K562 (cell line): ENCODE measurements at regions not wholly inside any gene's neighbourhood (a gene's known extent, or its start where the extent isn't known, plus 50 kb on each side); places are given as distances from the start of the nearest gene placed in this dataset.

ENCODE experiments used
- BACH1 ChIP-seq: fragments of 200-800 bp; sonication (Bioruptor generic); IDR thresholded peaks from 2 replicates; pipeline ENCODE4 v1.6.1; 2016; ENCODE audit warnings: missing genetic modification characterization, missing compliant biosample characterization
- BHLHE40 ChIP-seq: IDR thresholded peaks from 2 replicates; pipeline ENCODE4 v1.6.1; 2011; ENCODE audit warnings: low read length, improper control_type of control experiment
- C11orf30 ChIP-seq: fragments of 450-650 bp; IDR thresholded peaks from 2 replicates; pipeline ENCODE4 v1.6.1; 2016; ENCODE audit warnings: low read depth, mild to moderate bottlenecking
- HNRNPLL ChIP-seq: fragments of 200-400 bp; formaldehyde crosslinking; IDR thresholded peaks from 2 replicates; pipeline ENCODE4 v1.6.1; 2017; ENCODE audit warnings: low read length, low read depth, mild to moderate bottlenecking; ENCODE audit not compliant: poor library complexity, severe bottlenecking
- NR2C2 ChIP-seq, 2 experiments: fragments of 200-800 bp in 1 of 2; sonication (Bioruptor generic) in 1 of 2; sonication (generic) in 1 of 2; formaldehyde crosslinking in 1 of 2; IDR thresholded peaks; 2 replicates each; pipeline versions ENCODE4 v1.6.1 to v1.8.0; 2016 to 2022; ENCODE audit warnings: mild to moderate bottlenecking in 1 of 2, missing compliant biosample characterization in 1 of 2, missing genetic modification characterization in 1 of 2, missing genetic modification reagents in 1 of 2
- SAFB2 ChIP-seq: fragments of 200-400 bp; formaldehyde crosslinking; IDR thresholded peaks from 2 replicates; pipeline ENCODE4 v1.6.1; 2018; ENCODE audit warnings: borderline replicate concordance, low read length, low read depth, moderate library complexity; ENCODE audit not compliant: severe bottlenecking
- SMARCC2 ChIP-seq: fragments of 450-650 bp; IDR thresholded peaks from 2 replicates; pipeline ENCODE4 v1.6.1; 2017; ENCODE audit warnings: antibody characterized with exemption, moderate library complexity, mild to moderate bottlenecking, low read depth
- TAF15 ChIP-seq: fragments of 200-400 bp; formaldehyde crosslinking; IDR thresholded peaks from 2 replicates; pipeline ENCODE4 v1.6.1; 2017; ENCODE audit warnings: mild to moderate bottlenecking, low read depth, low read length, moderate library complexity
- ZKSCAN3 ChIP-seq: fragments of 250-450 bp; sonication (Bioruptor Pico); IDR thresholded peaks from 2 replicates; pipeline ENCODE4 v1.4.0; 2020
- TF ChIP-seq, protein P1 (sequence below): fragments of 250-450 bp; sonication (Bioruptor Pico); IDR thresholded peaks from 2 replicates; pipeline ENCODE4 v1.8.0; 2021; ENCODE audit warnings: moderate library complexity, mild to moderate bottlenecking, inconsistent platforms
- TF ChIP-seq, protein P2 (sequence below): fragments of 250-450 bp; sonication (Bioruptor Pico); IDR thresholded peaks from 2 replicates; pipeline ENCODE4 v1.4.0; 2020

DNA sequence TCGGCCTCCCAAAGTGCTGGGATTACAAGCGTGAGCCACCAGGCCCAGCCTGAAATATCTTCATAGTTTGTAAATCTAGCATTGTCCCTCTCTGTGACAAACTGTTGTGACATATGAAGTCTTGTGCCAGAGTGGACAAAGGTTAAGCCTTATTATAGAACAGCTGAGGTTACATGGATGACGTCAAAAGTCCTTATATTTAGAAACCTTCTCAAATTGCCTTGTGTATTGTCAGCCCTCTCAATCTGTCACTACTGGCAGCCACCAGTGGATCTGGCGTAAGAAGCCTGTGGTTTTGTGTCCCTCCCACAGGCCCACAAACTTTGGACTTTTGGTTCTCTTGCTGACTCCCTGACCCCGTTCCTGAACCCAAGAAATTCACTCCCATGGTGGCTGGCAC, 79.4 kb upstream of the CCDC112 start (continued):
- no peak for TF ChIP-seq TAF15
- no peak for TF ChIP-seq BHLHE40
- TF ChIP-seq BACH1 (tag) = no peak
- no peak for TF ChIP-seq SMARCC2
- TF ChIP-seq NR2C2 (CRISPR knock-in tag; IDR thresholded peaks at IDR 0.05) = no peak
- peak; percentile 48; the same call in 1 of the 2 replicates for TF ChIP-seq NR2C2 (tag; IDR thresholded peaks at IDR 0.05)
- no peak for TF ChIP-seq C11orf30
- TF ChIP-seq, protein P1, sequence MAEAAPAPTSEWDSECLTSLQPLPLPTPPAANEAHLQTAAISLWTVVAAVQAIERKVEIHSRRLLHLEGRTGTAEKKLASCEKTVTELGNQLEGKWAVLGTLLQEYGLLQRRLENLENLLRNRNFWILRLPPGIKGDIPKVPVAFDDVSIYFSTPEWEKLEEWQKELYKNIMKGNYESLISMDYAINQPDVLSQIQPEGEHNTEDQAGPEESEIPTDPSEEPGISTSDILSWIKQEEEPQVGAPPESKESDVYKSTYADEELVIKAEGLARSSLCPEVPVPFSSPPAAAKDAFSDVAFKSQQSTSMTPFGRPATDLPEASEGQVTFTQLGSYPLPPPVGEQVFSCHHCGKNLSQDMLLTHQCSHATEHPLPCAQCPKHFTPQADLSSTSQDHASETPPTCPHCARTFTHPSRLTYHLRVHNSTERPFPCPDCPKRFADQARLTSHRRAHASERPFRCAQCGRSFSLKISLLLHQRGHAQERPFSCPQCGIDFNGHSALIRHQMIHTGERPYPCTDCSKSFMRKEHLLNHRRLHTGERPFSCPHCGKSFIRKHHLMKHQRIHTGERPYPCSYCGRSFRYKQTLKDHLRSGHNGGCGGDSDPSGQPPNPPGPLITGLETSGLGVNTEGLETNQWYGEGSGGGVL = no peak
- TF ChIP-seq, protein P2, sequence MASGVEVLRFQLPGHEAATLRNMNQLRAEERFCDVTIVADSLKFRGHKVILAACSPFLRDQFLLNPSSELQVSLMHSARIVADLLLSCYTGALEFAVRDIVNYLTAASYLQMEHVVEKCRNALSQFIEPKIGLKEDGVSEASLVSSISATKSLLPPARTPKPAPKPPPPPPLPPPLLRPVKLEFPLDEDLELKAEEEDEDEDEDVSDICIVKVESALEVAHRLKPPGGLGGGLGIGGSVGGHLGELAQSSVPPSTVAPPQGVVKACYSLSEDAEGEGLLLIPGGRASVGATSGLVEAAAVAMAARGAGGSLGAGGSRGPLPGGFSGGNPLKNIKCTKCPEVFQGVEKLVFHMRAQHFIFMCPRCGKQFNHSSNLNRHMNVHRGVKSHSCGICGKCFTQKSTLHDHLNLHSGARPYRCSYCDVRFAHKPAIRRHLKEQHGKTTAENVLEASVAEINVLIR (CRISPR knock-in tag) = peak; percentile 73
- no peak for TF ChIP-seq HNRNPLL
- TF ChIP-seq ZKSCAN3 (CRISPR knock-in tag) = no peak
- no peak for TF ChIP-seq SAFB2
